ENCODE measurements at regions not wholly inside any gene's neighbourhood (a gene's known extent, or its start where the extent isn't known, plus 50 kb on each side); places are given as distances from the start of the nearest gene placed in this dataset.
"Not testable (repeated sequence)": the region's sequence is repeated elsewhere in the genome, so short reads cannot be mapped to it uniquely, and the experiment has no call there.

DNA sequence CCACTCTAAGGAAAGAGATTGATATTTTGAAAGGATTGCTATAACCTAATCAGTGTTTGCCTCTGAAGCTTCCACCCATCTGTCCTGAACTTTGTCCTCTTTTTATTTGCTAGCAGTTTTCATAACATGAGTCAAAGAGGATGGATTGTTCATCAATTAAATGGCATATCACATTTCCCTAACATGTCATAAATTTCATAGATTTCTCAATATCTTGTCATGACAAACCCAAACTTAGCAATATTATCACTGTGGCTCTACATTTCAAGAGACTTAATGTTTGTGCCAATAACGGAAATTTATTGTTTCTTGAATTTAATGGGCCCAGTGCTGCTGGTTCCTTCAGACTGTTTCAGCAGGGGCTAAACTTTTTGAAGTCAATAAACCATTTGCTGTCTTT, 330.3 kb downstream of the CAAP1 start:
- DNase-seq, result no peak

DNA sequence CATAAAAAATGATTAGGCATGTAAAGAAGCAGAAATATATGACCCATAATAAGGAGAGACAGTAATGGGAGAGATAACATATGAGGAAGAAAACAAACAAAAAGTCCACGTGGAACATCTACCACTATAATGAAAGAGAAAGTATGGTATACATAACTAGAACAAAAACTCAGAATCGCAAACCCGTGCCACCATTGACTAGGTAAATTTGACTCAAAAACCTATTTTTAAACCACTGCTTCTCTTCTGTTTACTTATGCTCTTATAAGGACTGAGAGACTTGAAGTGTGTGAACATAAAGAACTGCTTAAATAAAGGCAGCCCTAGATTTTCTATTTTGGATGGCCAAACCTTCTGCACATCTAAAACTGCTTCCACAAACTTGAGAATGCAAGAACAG, 330.7 kb downstream of the CAAP1 start:
- no peak for DNase-seq

- no peak for DNase-seq
These were observed 333.1 kb downstream of the CAAP1 start for GRCh38 chr9:26559506-26559905.

DNA sequence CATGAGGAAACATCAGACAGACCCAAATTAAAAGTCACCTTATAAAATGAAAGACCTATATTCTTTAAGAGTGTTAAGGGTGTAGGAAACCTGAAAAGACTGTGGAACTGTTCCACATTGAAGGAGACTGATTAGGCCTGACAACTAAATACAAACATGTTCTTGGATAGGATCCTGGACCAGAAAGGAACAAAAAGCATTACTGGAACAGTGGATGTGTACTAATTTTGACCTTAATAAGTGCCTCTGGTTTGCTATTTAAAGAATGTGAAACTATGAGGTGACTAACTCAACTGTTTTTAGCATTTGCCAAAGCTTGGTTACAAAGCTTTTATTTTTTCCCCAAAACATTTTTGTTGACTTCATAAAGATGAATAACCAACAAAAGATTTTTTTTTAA, 340.6 kb downstream of the CAAP1 start:
- no peak for DNase-seq

- no peak for DNase-seq
These were observed 341.2 kb downstream of the CAAP1 start for GRCh38 chr9:26551451-26551850.

DNA sequence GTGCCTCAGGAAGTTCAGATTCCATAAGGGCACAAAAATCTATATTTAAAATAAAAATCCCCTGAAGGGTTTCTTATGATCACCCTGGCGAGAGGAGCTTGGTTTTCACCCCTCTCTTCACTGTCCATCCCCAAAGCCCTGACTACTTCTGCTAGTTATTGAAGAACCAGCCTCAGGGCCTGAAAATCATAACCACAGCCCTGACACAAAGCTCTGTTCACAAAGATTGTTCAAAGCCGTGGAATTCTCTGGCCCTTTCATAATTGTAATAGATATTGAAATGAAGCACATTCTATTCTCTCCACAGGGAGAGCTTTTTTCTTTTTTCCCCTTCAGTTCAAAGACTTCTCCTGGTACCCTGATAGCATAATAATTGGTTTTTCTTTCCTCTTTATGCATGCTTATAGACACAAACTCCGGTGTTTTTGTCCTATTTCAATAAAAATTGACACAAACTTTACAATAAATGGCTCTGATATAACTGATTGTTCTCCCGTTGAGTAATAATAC, 343.8 kb downstream of the CAAP1 start:
- DNase-seq, result no peak

- no peak for DNase-seq
These were observed 352.6 kb downstream of the CAAP1 start for GRCh38 chr9:26539867-26540493.

GRCh38 chr9:26537211-26537610, 355.4 kb downstream of the CAAP1 start:
- DNase-seq, result peak; percentile 16

- DNase-seq, result no peak
These were observed 357.5 kb downstream of the CAAP1 start for GRCh38 chr9:26535151-26535550.

GRCh38 chr9:26530841-26531240, 361.8 kb downstream of the CAAP1 start:
- no peak for DNase-seq

- DNase-seq, result no peak
These were observed 364.7 kb downstream of the CAAP1 start for GRCh38 chr9:26527931-26528330.

DNA sequence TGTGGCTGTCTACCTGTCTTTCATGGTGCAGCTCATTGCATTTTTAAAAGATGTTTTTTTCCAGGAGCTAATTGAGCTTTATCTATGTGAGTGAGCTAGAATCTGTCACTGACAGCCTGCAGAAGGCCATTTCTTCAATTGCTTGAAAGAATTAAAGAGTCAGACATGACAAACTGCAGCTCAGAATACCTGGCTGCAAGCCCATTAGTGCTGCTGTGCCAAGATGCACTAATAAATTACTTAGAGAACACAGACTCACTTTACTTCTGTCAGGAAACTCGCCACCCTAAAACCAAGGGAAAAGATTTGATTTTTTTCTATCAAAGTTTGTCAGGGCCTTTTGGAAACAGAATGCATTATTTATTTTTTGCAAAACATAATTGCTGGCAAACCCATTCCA, 368.3 kb downstream of the CAAP1 start:
- no peak for DNase-seq

GRCh38 chr9:26523577-26523976, 369.0 kb downstream of the CAAP1 start:
- DNase-seq, result no peak

- no peak for DNase-seq
These were observed 372.5 kb downstream of the CAAP1 start for GRCh38 chr9:26520141-26520540.

GRCh38 chr9:26516773-26517343, 375.7 kb downstream of the CAAP1 start:
- DNase-seq, result no peak

DNA sequence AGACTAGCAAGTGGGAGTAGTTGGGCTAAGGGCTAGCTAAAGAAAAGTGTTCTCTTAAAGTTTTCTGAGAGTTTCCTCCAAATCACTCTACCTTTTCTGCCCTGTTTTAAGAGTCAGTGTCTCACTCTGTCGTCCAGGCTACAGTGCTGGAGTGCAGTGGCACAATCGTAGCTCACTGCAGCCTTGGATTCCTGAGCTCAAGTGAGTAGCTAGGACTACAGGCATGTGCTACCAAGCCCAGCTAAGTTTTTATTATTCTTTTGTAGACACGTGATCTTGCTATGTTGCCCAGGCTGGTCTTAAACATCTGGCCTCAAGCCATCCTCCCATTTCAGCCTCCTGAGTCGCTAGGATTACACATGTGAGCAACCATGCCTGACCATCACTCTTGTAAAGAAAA, 378.9 kb downstream of the CAAP1 start:
- DNase-seq, result no peak

GRCh38 chr9:26510137-26510536, 382.5 kb downstream of the CAAP1 start:
- no peak for DNase-seq

GRCh38 chr9:26508897-26509296, 383.7 kb downstream of the CAAP1 start:
- DNase-seq, result no peak

- DNase-seq, result no peak
These were observed 388.5 kb downstream of the CAAP1 start for GRCh38 chr9:26504057-26504456.

GRCh38 chr9:26502311-26502710, 390.3 kb downstream of the CAAP1 start:
- no peak for DNase-seq

GRCh38 chr9:26500471-26500870, 392.1 kb downstream of the CAAP1 start:
- no peak for DNase-seq

- DNase-seq, result not testable (repeated sequence)
These were observed 399.7 kb downstream of the CAAP1 start for GRCh38 chr9:26492608-26493521.

DNA sequence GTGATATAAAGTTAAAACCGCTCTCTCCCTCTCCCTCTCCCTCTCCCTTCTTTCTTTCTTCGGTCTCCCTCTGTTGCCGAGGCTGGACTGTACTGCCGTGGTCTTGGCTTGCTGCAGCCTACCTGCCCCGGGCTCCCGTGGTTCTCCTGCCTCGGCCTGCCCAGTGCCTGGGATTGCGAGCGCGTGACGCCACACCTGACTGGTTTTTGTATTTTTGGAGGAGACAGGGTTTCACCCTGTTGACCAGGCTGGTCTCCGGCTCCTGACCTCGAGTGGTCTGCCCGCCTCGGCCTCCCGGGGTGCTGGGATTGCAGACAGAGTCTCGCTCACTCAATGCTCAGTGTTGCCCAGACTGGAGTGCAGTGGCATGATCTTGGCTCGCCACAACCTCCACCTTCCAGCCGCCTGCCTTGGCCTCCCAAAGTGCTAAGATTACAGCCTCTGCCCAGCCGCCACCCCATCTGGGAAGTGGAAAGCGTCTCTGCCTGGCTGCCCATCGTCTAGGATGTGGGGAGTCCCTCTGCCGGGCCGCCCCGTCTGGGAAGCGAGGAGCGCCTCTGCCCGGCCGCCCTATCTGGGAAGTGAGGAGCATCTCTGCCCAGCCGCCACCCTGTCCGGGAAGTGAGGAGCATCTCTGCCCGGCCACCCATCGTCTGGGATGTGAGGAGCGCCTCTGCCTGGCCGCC, 400.5 kb downstream of the CAAP1 start:
- DNase-seq, result not testable (repeated sequence)

All from fibroblast of skin of right quadriceps (primary cell).